DOHH2 (cell line): ENCODE measurements at regions not wholly inside any gene's neighbourhood (a gene's known extent, or its start where the extent isn't known, plus 50 kb on each side); places are given as distances from the start of the nearest gene placed in this dataset.

ENCODE experiments used
- H3F3A ChIP-seq: fragments of 200-600 bp; sonication (generic), shearing (Covaris generic); 2 replicates; pipeline ENCODE4 v1.6.0; 2016; ENCODE audit warnings: antibody characterized with exemption, mild to moderate bottlenecking; ENCODE audit not compliant: control insufficient read depth, insufficient read depth
- H3K27ac ChIP-seq: fragments of 200-600 bp; sonication (generic); 2 replicates; pipeline ENCODE4 v1.5.1; 2014; ENCODE audit warnings: low read depth, mild to moderate bottlenecking, low read length, moderate library complexity
- H3K27me3 ChIP-seq: fragments of 200-600 bp; sonication (generic); 2 replicates; pipeline ENCODE4 v1.6.1; 2014; ENCODE audit warnings: mild to moderate bottlenecking, low read length, mixed read lengths; ENCODE audit not compliant: control insufficient read depth
- H3K36me3 ChIP-seq: fragments of 200-600 bp; sonication (generic); 2 replicates; pipeline ENCODE4 v1.6.1; 2014; ENCODE audit warnings: mild to moderate bottlenecking, low read length, moderate library complexity, mixed read lengths; ENCODE audit not compliant: control insufficient read depth
- H3K4me1 ChIP-seq: fragments of 200-600 bp; sonication (generic); 2 replicates; pipeline ENCODE4 v1.6.1; 2014; ENCODE audit warnings: mild to moderate bottlenecking, low read length, mixed read lengths; ENCODE audit not compliant: control insufficient read depth
- H3K4me2 ChIP-seq: fragments of 200-600 bp; sonication (generic); 2 replicates; pipeline ENCODE4 v1.6.0; 2014; ENCODE audit warnings: mild to moderate bottlenecking, low read length, moderate library complexity
- H3K4me3 ChIP-seq: fragments of 200-600 bp; sonication (generic); 2 replicates; pipeline ENCODE4 v1.5.1; 2014; ENCODE audit warnings: mild to moderate bottlenecking, low read length, mixed read lengths
- H3K79me2 ChIP-seq: fragments of 200-600 bp; sonication (generic); 2 replicates; pipeline ENCODE4 v1.6.1; 2014; ENCODE audit warnings: mild to moderate bottlenecking, low read length, mixed read lengths; ENCODE audit not compliant: control insufficient read depth
- H3K9me2 ChIP-seq: fragments of 200-600 bp; sonication (generic); replicated peaks from 2 replicates; pipeline ENCODE4 v1.6.1; 2014; ENCODE audit warnings: mild to moderate bottlenecking, low read length, mixed read lengths; ENCODE audit not compliant: control insufficient read depth
- H3K9me3 ChIP-seq: fragments of 200-600 bp; sonication (generic); 2 replicates; pipeline ENCODE4 v1.6.1; 2014; ENCODE audit warnings: antibody characterized with exemption, low read length, mixed read lengths; ENCODE audit not compliant: control insufficient read depth, insufficient read depth
- H4K20me1 ChIP-seq: fragments of 200-600 bp; sonication (generic); 2 replicates; pipeline ENCODE4 v1.6.0; 2014; ENCODE audit warnings: low read depth, mild to moderate bottlenecking, antibody characterized with exemption, low read length, moderate library complexity; ENCODE audit not compliant: control insufficient read depth, insufficient read depth
- CTCF ChIP-seq: fragments of 200-600 bp; sonication (generic); IDR thresholded peaks from one replicate; pipeline ENCODE4 v1.5.1; 2014; ENCODE audit warnings: antibody characterized with exemption, mild to moderate bottlenecking, low read depth, low read length; ENCODE audit not compliant: poor library complexity, severe bottlenecking
- EZH2phosphoT487 ChIP-seq: fragments of 200-600 bp; sonication (generic); IDR thresholded peaks from 2 replicates; pipeline ENCODE4 v1.6.1; 2017; ENCODE audit warnings: borderline replicate concordance, mild to moderate bottlenecking, antibody characterized with exemption, low read length, moderate library complexity, mixed read lengths

GRCh38 chrX:22357621-22358020, 84.9 kb downstream of the CBLL2 start:
- no peak for TF ChIP-seq CTCF
- H3K27me3 ChIP-seq, result no peaks in the 10 kb centered on the region
- no peaks in the 10 kb centered on the region for H4K20me1 ChIP-seq

GRCh38 chrX:22360129-22360528, 87.4 kb downstream of the CBLL2 start:
- H3K9me3 ChIP-seq, result no peaks in the 10 kb centered on the region
- no peak overlapping the region for H3K27ac ChIP-seq
- no peaks in the 10 kb centered on the region for H3K4me1 ChIP-seq
- no peak overlapping the region for H3K4me3 ChIP-seq
- H3K9me2 ChIP-seq, result no peaks in the 10 kb centered on the region
- TF ChIP-seq CTCF (no peak), EZH2phosphoT487 (no peak)
- H3K79me2 ChIP-seq, result no peaks in the 10 kb centered on the region
- H4K20me1 ChIP-seq, result no peaks in the 10 kb centered on the region
- H3K4me2 ChIP-seq, result no peak overlapping the region
- H3K27me3 ChIP-seq, result no peaks in the 10 kb centered on the region
- no peaks in the 10 kb centered on the region for H3F3A ChIP-seq
- H3K36me3 ChIP-seq, result no peaks in the 10 kb centered on the region

More at GRCh38 chrX:22357621-22358020, 84.9 kb downstream of the CBLL2 start:
- Histone ChIP-seq H3K79me2 (no peaks in the 10 kb centered on the region), H3K9me3 (no peaks in the 10 kb centered on the region), H3K4me1 (no peaks in the 10 kb centered on the region), H3K36me3 (no peaks in the 10 kb centered on the region), H3K4me3 (no peak overlapping the region), H3K27ac (no peak overlapping the region), H3K9me2 (no peaks in the 10 kb centered on the region), H3F3A (no peaks in the 10 kb centered on the region), H3K4me2 (no peak overlapping the region)

- Histone ChIP-seq H3K4me1 (no peaks in the 10 kb centered on the region), H3K4me3 (no peak overlapping the region), H3K4me2 (no peak overlapping the region), H3K9me3 (no peaks in the 10 kb centered on the region), H3K27me3 (no peaks in the 10 kb centered on the region), H3K79me2 (no peaks in the 10 kb centered on the region), H3K9me2 (no peaks in the 10 kb centered on the region), H3K36me3 (no peaks in the 10 kb centered on the region), H3F3A (no peaks in the 10 kb centered on the region), H3K27ac (no peak overlapping the region), H4K20me1 (no peaks in the 10 kb centered on the region)
- TF ChIP-seq CTCF (no peak), EZH2phosphoT487 (no peak)
These were observed 92.7 kb downstream of the CBLL2 start for GRCh38 chrX:22365460-22365859.
